ENCODE measurements at regions not wholly inside any gene's neighbourhood (a gene's known extent, or its start where the extent isn't known, plus 50 kb on each side); places are given as distances from the start of the nearest gene placed in this dataset.
"Not testable (repeated sequence)": the region's sequence is repeated elsewhere in the genome, so short reads cannot be mapped to it uniquely, and the experiment has no call there.

DNA sequence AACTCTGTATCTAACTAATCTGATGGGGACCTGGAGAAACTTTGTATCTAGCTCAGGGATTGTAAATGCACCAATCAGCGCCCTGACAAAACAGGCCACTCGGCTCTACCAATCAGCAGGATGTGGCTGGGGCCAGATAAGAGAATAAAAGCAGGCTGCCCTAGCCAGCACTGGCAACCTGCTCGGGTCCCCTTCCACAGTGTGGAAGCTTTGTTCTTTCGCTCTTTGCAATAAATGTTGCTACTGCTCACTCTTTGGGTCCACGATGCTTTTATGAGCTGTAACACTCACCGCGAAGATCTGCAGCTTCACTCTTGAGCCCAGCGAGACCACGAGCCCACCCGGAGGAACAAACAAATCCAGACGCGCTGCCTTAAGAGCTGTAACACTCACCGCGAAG is 93.6 kb upstream of the METAP2 start:
- TF ChIP-seq, protein P1, sequence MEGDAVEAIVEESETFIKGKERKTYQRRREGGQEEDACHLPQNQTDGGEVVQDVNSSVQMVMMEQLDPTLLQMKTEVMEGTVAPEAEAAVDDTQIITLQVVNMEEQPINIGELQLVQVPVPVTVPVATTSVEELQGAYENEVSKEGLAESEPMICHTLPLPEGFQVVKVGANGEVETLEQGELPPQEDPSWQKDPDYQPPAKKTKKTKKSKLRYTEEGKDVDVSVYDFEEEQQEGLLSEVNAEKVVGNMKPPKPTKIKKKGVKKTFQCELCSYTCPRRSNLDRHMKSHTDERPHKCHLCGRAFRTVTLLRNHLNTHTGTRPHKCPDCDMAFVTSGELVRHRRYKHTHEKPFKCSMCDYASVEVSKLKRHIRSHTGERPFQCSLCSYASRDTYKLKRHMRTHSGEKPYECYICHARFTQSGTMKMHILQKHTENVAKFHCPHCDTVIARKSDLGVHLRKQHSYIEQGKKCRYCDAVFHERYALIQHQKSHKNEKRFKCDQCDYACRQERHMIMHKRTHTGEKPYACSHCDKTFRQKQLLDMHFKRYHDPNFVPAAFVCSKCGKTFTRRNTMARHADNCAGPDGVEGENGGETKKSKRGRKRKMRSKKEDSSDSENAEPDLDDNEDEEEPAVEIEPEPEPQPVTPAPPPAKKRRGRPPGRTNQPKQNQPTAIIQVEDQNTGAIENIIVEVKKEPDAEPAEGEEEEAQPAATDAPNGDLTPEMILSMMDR (IDR thresholded peaks at IDR 0.05; ENCODE audit: borderline replicate concordance, extremely low read depth, low read length, poor library complexity, severe bottlenecking), result not testable (repeated sequence)
- not testable (repeated sequence) for TF ChIP-seq EZH2 (IDR thresholded peaks at IDR 0.05; ENCODE audit: borderline replicate concordance, low read depth, low read length, severe bottlenecking)

Data from DND-41 (cell line).